Panc1 (cell line): ENCODE measurements at regions not wholly inside any gene's neighbourhood (a gene's known extent, or its start where the extent isn't known, plus 50 kb on each side); places are given as distances from the start of the nearest gene placed in this dataset.

ENCODE experiments used
- ATAC-seq: fragments of 200-7000 bp; cut with Tn5 transposase; 2 replicates; pipeline ENCODE4 v1.9.1; 2020; ENCODE audit warnings: mild to moderate bottlenecking, moderate library complexity
- BruUV-seq: library from RNA; stranded (reverse); fragments of 400-500 nt; replicated peaks from 2 replicates; lab custom pipeline; 2021; lab: Mats Ljungman, UMichigan
- CTCF ChIA-PET: fragments of 300-600 bp; sonication (Branson Sonifier 250); formaldehyde crosslinking; loops from one replicate; lab custom pipeline; 2022; ENCODE audit warnings: antibody characterized with exemption; lab: Charles Lee
- POLR2A ChIA-PET: fragments of 300-600 bp; sonication (Branson Sonifier 250); formaldehyde crosslinking; loops from one replicate; lab custom pipeline; 2022; ENCODE audit warnings: antibody characterized with exemption; lab: Charles Lee
- DNase-seq: peaks from one replicate; pipeline ENCODE4 v3.0.0-alpha.2; 2010; ENCODE audit warnings: low read depth, low spot score
- H3K27ac ChIP-seq: 2 replicates; pipeline ENCODE4 v1.5.1; 2011; ENCODE audit warnings: mild to moderate bottlenecking, low read length, inconsistent platforms
- H3K27me3 ChIP-seq: fragments of 200-500 bp; sonication (Bioruptor generic); 2 replicates; pipeline ENCODE4 v1.6.0; 2014; ENCODE audit warnings: low read length, inconsistent platforms; ENCODE audit not compliant: control insufficient read depth, insufficient read depth
- H3K36me3 ChIP-seq: fragments of 200-500 bp; sonication (Bioruptor generic); 2 replicates; pipeline ENCODE4 v1.5.1; 2014; ENCODE audit warnings: inconsistent platforms, mild to moderate bottlenecking, low read length, moderate library complexity; ENCODE audit not compliant: control insufficient read depth, insufficient read depth
- H3K4me1 ChIP-seq: 2 replicates; pipeline ENCODE4 v1.5.1; 2011; ENCODE audit warnings: inconsistent platforms, mild to moderate bottlenecking, low read length, moderate library complexity; ENCODE audit not compliant: control insufficient read depth, insufficient read depth
- H3K4me3 ChIP-seq, 2 experiments: 2 replicates each; pipeline ENCODE4 v1.5.1; 2011 to 2012; ENCODE audit warnings: low read depth in 2 of 2, low read length in 2 of 2, mild to moderate bottlenecking in 2 of 2, inconsistent platforms in 1 of 2, moderate library complexity in 1 of 2
- H3K9me3 ChIP-seq: fragments of 200-500 bp; sonication (Bioruptor generic); 2 replicates; pipeline ENCODE4 v1.5.1; 2014; ENCODE audit warnings: low read depth, mild to moderate bottlenecking, inconsistent platforms, low read length, moderate library complexity; ENCODE audit not compliant: control insufficient read depth, insufficient read depth
- POLR2AphosphoS5 ChIP-seq: IDR thresholded peaks from 2 replicates; pipeline ENCODE4 v1.6.1; 2012; ENCODE audit warnings: mild to moderate bottlenecking, low read depth, low read length, moderate library complexity
- SIN3A ChIP-seq: IDR thresholded peaks from 2 replicates; pipeline ENCODE4 v1.6.1; 2012; ENCODE audit warnings: low read depth, mild to moderate bottlenecking, low read length, moderate library complexity, borderline replicate concordance; ENCODE audit not compliant: insufficient read depth
- TCF7L2 ChIP-seq: IDR thresholded peaks from 2 replicates; pipeline ENCODE4 v1.6.1; 2011; ENCODE audit warnings: mild to moderate bottlenecking, low read depth, low read length, inconsistent platforms
- in situ Hi-C: cut with HindIII; loops from 2 replicates; pipeline ENCODE4 v1.10.0; 2016; ENCODE audit warnings: low sequenced_read_pairs, low pct_unique_long_range_greater_than_20kb
- intact Hi-C: fragments of 100-400 bp; cut with micrococcal nuclease; formaldehyde crosslinking; loops from one replicate; pipeline ENCODE4 v1.10.0; 2022; ENCODE audit not compliant: unreplicated experiment
- TF ChIP-seq, protein P1 (sequence below), 2 experiments: IDR thresholded peaks; 2 replicates each; pipeline ENCODE4 v1.6.1; 2011 to 2012; ENCODE audit warnings: low read depth in 2 of 2, control low read depth in 1 of 2, low read length in 1 of 2, mild to moderate bottlenecking in 1 of 2, moderate library complexity in 1 of 2; ENCODE audit not compliant: insufficient read depth in 1 of 2
- TF ChIP-seq, protein P2 (sequence below): fragments of 450-650 bp; IDR thresholded peaks from 2 replicates; pipeline ENCODE4 v1.5.1; 2017; ENCODE audit warnings: mild to moderate bottlenecking

DNA sequence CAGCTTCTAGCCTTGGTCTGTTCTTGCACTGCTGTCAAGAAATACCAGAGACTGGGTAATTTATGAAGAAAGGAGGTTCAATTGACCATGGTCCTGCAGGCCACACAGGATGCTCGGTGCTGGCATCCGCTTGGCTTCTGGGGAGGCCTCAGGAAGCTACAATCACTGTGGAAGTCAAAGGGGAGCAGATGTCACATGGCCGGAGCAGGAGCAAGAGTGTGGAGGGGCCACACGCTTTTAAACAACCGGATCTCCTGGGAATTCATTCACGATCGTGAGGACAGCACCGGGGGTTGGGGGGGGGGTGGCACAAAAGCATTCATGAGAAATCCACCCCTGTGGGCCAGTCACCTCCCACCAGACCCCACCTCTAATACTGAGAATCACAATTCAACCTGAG lies 850.4 kb upstream of the SALL3 start:
- no TSS peak for BruUV-seq

GRCh38 chr18:78130232-78131195 lies 849.1 kb upstream of the SALL3 start:
- intact Hi-C loops: no loop called here
- Histone ChIP-seq H3K36me3 (no peaks in the 10 kb centered on the region), H3K4me3 (no peak overlapping the region), H3K4me1 (no peaks in the 10 kb centered on the region), H3K27me3 (no peaks in the 10 kb centered on the region), H3K9me3 (no peaks in the 10 kb centered on the region), H3K27ac (no peak overlapping the region)
- TF ChIP-seq, protein P1, sequence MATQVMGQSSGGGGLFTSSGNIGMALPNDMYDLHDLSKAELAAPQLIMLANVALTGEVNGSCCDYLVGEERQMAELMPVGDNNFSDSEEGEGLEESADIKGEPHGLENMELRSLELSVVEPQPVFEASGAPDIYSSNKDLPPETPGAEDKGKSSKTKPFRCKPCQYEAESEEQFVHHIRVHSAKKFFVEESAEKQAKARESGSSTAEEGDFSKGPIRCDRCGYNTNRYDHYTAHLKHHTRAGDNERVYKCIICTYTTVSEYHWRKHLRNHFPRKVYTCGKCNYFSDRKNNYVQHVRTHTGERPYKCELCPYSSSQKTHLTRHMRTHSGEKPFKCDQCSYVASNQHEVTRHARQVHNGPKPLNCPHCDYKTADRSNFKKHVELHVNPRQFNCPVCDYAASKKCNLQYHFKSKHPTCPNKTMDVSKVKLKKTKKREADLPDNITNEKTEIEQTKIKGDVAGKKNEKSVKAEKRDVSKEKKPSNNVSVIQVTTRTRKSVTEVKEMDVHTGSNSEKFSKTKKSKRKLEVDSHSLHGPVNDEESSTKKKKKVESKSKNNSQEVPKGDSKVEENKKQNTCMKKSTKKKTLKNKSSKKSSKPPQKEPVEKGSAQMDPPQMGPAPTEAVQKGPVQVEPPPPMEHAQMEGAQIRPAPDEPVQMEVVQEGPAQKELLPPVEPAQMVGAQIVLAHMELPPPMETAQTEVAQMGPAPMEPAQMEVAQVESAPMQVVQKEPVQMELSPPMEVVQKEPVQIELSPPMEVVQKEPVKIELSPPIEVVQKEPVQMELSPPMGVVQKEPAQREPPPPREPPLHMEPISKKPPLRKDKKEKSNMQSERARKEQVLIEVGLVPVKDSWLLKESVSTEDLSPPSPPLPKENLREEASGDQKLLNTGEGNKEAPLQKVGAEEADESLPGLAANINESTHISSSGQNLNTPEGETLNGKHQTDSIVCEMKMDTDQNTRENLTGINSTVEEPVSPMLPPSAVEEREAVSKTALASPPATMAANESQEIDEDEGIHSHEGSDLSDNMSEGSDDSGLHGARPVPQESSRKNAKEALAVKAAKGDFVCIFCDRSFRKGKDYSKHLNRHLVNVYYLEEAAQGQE (IDR thresholded peaks at IDR 0.05; ENCODE audit: insufficient read depth in 1 of 2, low read depth in 2 of 2, low read length in 1 of 2): no peak
- TF ChIP-seq, protein P2, sequence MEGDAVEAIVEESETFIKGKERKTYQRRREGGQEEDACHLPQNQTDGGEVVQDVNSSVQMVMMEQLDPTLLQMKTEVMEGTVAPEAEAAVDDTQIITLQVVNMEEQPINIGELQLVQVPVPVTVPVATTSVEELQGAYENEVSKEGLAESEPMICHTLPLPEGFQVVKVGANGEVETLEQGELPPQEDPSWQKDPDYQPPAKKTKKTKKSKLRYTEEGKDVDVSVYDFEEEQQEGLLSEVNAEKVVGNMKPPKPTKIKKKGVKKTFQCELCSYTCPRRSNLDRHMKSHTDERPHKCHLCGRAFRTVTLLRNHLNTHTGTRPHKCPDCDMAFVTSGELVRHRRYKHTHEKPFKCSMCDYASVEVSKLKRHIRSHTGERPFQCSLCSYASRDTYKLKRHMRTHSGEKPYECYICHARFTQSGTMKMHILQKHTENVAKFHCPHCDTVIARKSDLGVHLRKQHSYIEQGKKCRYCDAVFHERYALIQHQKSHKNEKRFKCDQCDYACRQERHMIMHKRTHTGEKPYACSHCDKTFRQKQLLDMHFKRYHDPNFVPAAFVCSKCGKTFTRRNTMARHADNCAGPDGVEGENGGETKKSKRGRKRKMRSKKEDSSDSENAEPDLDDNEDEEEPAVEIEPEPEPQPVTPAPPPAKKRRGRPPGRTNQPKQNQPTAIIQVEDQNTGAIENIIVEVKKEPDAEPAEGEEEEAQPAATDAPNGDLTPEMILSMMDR: no peak
- TF ChIP-seq POLR2AphosphoS5 (no peak), TCF7L2 (no peak), SIN3A (no peak)
- in situ Hi-C loops: no loop called here
- no peak for DNase-seq
- POLR2A ChIA-PET: no interaction called here
- no peak for ATAC-seq
- BruUV-seq: no TSS peak
- CTCF ChIA-PET: no interaction called here

More for the DNA sequence above, 850.4 kb upstream of the SALL3 start:
- in situ Hi-C loops: no loop called here
- Histone ChIP-seq H3K36me3 (no peaks in the 10 kb centered on the region), H3K27me3 (no peaks in the 10 kb centered on the region), H3K4me1 (no peaks in the 10 kb centered on the region), H3K4me3 (no peak overlapping the region), H3K27ac (no peak overlapping the region), H3K9me3 (0 out of 2 replicates have a peak, but pooled peaks cover 3% of the 10 kb centered on the region)
- TF ChIP-seq, protein P2: no peak
- TF ChIP-seq, protein P1 (IDR thresholded peaks at IDR 0.05; ENCODE audit: insufficient read depth in 1 of 2, low read depth in 2 of 2, low read length in 1 of 2): no peak
- no peak for TF ChIP-seq TCF7L2
- no peak for TF ChIP-seq POLR2AphosphoS5
- TF ChIP-seq SIN3A: no peak
- ChIA-PET POLR2A (no interaction called here), CTCF (no interaction called here)
- no peak for ATAC-seq
- no peak for DNase-seq
- intact Hi-C loops: no loop called here
